ENCODE measurements at regions not wholly inside any gene's neighbourhood (a gene's known extent, or its start where the extent isn't known, plus 50 kb on each side); places are given as distances from the start of the nearest gene placed in this dataset.

DNA sequence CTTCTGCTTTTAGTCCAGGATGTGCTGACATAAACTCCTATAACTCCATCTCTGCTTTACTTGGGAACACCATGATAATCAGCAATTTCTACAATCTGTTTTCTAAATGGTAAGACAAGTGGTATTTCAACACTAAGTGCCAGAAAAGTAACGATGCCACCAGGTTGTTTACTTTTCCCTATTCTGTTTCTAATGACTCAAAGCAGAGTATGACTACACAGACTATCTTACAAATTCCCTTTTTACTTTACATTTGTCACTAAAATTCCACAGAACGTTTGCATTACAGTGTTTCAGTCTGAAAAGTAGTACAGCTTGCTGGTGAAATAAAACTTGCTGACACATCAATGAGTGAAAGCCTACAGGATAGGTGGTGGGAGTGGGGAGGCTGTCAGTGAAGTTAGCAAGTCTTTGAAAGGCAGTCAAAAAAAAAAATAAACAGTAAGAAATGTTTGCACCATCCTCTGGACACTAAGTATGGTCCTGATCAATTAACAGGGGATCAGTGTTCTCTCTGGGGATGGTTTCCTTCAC lies 186.5 kb downstream of the LURAP1L start:
- TF ChIP-seq POLR2A (IDR thresholded peaks at IDR 0.05) (no peak), POLR2AphosphoS5 (IDR thresholded peaks at IDR 0.05) (no peak)
